ENCODE measurements at regions not wholly inside any gene's neighbourhood (a gene's known extent, or its start where the extent isn't known, plus 50 kb on each side); places are given as distances from the start of the nearest gene placed in this dataset.

GRCh38 chr10:117450940-117451339 lies 75.7 kb upstream of the PDZD8 start:
- Histone ChIP-seq H3K4me1 (peaks cover 0 to 24% of the 10 kb centered on the region in 2 donors), H3K9me3 (peaks cover 0 to 5% of the 10 kb centered on the region in 2 donors), H3K27me3 (no peaks in the 10 kb centered on the region), H3K4me3 (no peak overlapping the region), H3K36me3 (no peaks in the 10 kb centered on the region), H3K27ac (no peak overlapping the region)
- TF ChIP-seq CTCF (IDR thresholded peaks at IDR 0.05): no peak
- DNase-seq (no peak), ATAC-seq (no peak)
- intact Hi-C loops (cut with DNase I): no loop called here

DNA sequence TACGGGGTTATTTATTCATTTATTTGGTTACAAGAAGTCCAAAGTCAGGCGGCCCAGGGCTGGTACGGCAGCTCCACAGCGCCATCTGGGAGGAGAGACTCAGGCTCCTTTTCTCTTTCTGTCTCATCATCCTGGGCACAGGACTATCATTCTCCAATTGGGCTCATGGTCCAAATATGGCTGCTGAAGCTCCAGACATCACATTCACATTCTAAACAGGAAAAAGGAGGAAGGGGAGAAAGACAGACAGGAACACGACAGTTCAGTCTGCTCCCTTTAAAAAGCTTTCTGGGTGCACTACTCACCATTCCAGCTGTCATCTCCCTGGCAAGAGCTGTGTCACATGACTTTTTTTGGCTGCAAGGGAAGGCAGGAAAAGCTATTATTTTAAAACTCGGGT lies 74.4 kb upstream of the PDZD8 start:
- H3K4me3 ChIP-seq: no peak overlapping the region

GRCh38 chr10:117448802-117449201 lies 73.6 kb upstream of the PDZD8 start:
- ATAC-seq (no peak), DNase-seq (no peak)
- peaks cover 0 to 5% of the 10 kb centered on the region in 2 donors for H3K9me3 ChIP-seq

More for the DNA sequence above, 74.4 kb upstream of the PDZD8 start:
- Histone ChIP-seq H3K27ac (no peak overlapping the region), H3K4me1 (peaks cover 0 to 11% of the 10 kb centered on the region in 2 donors), H3K27me3 (no peaks in the 10 kb centered on the region), H3K9me3 (peaks cover 0 to 5% of the 10 kb centered on the region in 2 donors), H3K36me3 (no peaks in the 10 kb centered on the region)
- no peak for ATAC-seq
- intact Hi-C loops (cut with DNase I): no loop called here
- no peak for TF ChIP-seq CTCF (IDR thresholded peaks at IDR 0.05)
- DNase-seq: no peak

GRCh38 chr10:117445992-117446391 lies 70.8 kb upstream of the PDZD8 start:
- no peaks in the 10 kb centered on the region for H3K9me3 ChIP-seq
- intact Hi-C loops (cut with DNase I): no loop called here
- H3K27me3 ChIP-seq: peaks cover 0 to 4% of the 10 kb centered on the region in 2 donors
- H3K4me3 ChIP-seq: no peak overlapping the region
- no peaks in the 10 kb centered on the region for H3K36me3 ChIP-seq
- H3K4me1 ChIP-seq: peaks cover 0 to 18% of the 10 kb centered on the region in 2 donors
- no peak for TF ChIP-seq CTCF (IDR thresholded peaks at IDR 0.05)
- no peak for ATAC-seq
- no peak overlapping the region for H3K27ac ChIP-seq
- no peak for DNase-seq

More at GRCh38 chr10:117448802-117449201, 73.6 kb upstream of the PDZD8 start:
- Histone ChIP-seq H3K27ac (no peak overlapping the region), H3K4me1 (peaks cover 0 to 2% of the 10 kb centered on the region in 2 donors), H3K27me3 (no peaks in the 10 kb centered on the region), H3K4me3 (no peak overlapping the region), H3K36me3 (no peaks in the 10 kb centered on the region)
- intact Hi-C loops (cut with DNase I): no loop called here
- TF ChIP-seq CTCF (IDR thresholded peaks at IDR 0.05): no peak

DNA sequence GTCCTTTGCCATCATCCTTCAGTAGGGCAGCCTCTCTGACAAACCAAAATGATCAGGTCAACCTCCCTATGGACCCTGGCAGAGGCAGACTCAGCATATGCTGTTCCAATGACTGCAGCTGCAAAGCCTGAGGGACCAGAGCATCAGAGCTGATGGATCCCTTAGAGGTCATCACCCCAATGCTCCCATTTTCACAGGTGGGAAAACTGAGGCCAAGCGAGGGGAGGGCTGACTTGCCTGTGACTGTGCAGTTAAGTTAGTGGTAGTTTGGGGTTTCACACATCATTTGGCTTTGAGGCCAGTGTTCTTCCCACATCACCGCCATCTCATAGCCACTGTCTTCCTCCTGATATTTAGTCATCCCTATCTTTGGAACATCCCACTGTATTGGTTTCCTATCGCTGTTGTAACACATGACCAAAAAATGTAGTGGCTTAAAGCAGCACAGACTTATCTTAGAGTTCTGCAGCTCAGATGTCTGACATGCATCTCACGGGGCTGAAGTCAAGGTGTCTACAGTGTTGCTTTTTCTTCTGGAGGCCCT lies 69.3 kb upstream of the PDZD8 start:
- DNase-seq (no peak), ATAC-seq (no peak)
- Histone ChIP-seq H3K36me3 (no peaks in the 10 kb centered on the region), H3K27me3 (peaks cover 0 to 4% of the 10 kb centered on the region in 2 donors), H3K9me3 (no peaks in the 10 kb centered on the region), H3K27ac (no peak overlapping the region), H3K4me3 (no peak overlapping the region), H3K4me1 (peaks cover 0 to 21% of the 10 kb centered on the region in 2 donors)
- intact Hi-C loops (cut with DNase I): no loop called here
- TF ChIP-seq CTCF (IDR thresholded peaks at IDR 0.05): no peak
